ENCODE measurements at regions not wholly inside any gene's neighbourhood (a gene's known extent, or its start where the extent isn't known, plus 50 kb on each side); places are given as distances from the start of the nearest gene placed in this dataset.

- Histone ChIP-seq H3K36me3 (ENCODE audit: insufficient read depth, low read length) (no peaks in the 10 kb centered on the region), H3K4me3 (ENCODE audit: low read depth in 1 of 2, low read length in 2 of 2) (no peak overlapping the region), H2AFZ (ENCODE audit: low read depth, low read length) (no peak overlapping the region), H3K9ac (ENCODE audit: low read depth, low read length) (no peak overlapping the region), H4K20me1 (ENCODE audit: insufficient read depth, low read length) (no peaks in the 10 kb centered on the region), H3K27me3 (ENCODE audit: insufficient read depth, low read length, poor library complexity) (no peaks in the 10 kb centered on the region), H3K79me2 (ENCODE audit: insufficient read depth, low read length) (no peaks in the 10 kb centered on the region), H3K4me1 (ENCODE audit: insufficient read depth, low read length) (no peaks in the 10 kb centered on the region), H3K4me2 (ENCODE audit: insufficient read depth, low read length) (no peak overlapping the region), H3K27ac (ENCODE audit: low read length) (no peak overlapping the region), H3K9me3 (ENCODE audit: insufficient read depth, low read length, severe bottlenecking) (no peaks in the 10 kb centered on the region)
- TF ChIP-seq CTCF (IDR thresholded peaks at IDR 0.05; ENCODE audit: borderline replicate concordance, extremely low read depth, low read length, poor library complexity, severe bottlenecking): no peak
- TF ChIP-seq EZH2 (IDR thresholded peaks at IDR 0.05; ENCODE audit: borderline replicate concordance, low read depth, low read length, severe bottlenecking): no peak
- DNase-seq (no peak), ATAC-seq (ENCODE audit: insufficient read depth, low read depth) (no peak)
These were observed 182.0 kb upstream of the CHRM3 start for GRCh38 chr1:239204401-239204800.

- no peak for ATAC-seq (ENCODE audit: insufficient read depth, low read depth)
- H3K4me2 ChIP-seq (ENCODE audit: insufficient read depth, low read length): no peak overlapping the region
- no peaks in the 10 kb centered on the region for H3K36me3 ChIP-seq (ENCODE audit: insufficient read depth, low read length)
- no peak overlapping the region for H3K9ac ChIP-seq (ENCODE audit: low read depth, low read length)
- no peaks in the 10 kb centered on the region for H3K27me3 ChIP-seq (ENCODE audit: insufficient read depth, low read length, poor library complexity)
- H4K20me1 ChIP-seq (ENCODE audit: insufficient read depth, low read length): no peaks in the 10 kb centered on the region
- TF ChIP-seq EZH2 (IDR thresholded peaks at IDR 0.05; ENCODE audit: borderline replicate concordance, low read depth, low read length, severe bottlenecking) (no peak), CTCF (IDR thresholded peaks at IDR 0.05; ENCODE audit: borderline replicate concordance, extremely low read depth, low read length, poor library complexity, severe bottlenecking) (no peak)
- H3K9me3 ChIP-seq (ENCODE audit: insufficient read depth, low read length, severe bottlenecking): no peaks in the 10 kb centered on the region
- H3K27ac ChIP-seq (ENCODE audit: low read length): no peak overlapping the region
- no peak overlapping the region for H3K4me3 ChIP-seq (ENCODE audit: low read depth in 1 of 2, low read length in 2 of 2)
- no peak for DNase-seq
- H2AFZ ChIP-seq (ENCODE audit: low read depth, low read length): no peak overlapping the region
- no peaks in the 10 kb centered on the region for H3K79me2 ChIP-seq (ENCODE audit: insufficient read depth, low read length)
- no peaks in the 10 kb centered on the region for H3K4me1 ChIP-seq (ENCODE audit: insufficient read depth, low read length)
These were observed 188.5 kb upstream of the CHRM3 start for GRCh38 chr1:239197871-239198270.

- no peaks in the 10 kb centered on the region for H3K79me2 ChIP-seq (ENCODE audit: insufficient read depth, low read length)
- H3K36me3 ChIP-seq (ENCODE audit: insufficient read depth, low read length): no peaks in the 10 kb centered on the region
- no peaks in the 10 kb centered on the region for H3K9me3 ChIP-seq (ENCODE audit: insufficient read depth, low read length, severe bottlenecking)
- TF ChIP-seq CTCF (IDR thresholded peaks at IDR 0.05; ENCODE audit: borderline replicate concordance, extremely low read depth, low read length, poor library complexity, severe bottlenecking) (no peak), EZH2 (IDR thresholded peaks at IDR 0.05; ENCODE audit: borderline replicate concordance, low read depth, low read length, severe bottlenecking) (no peak)
- H2AFZ ChIP-seq (ENCODE audit: low read depth, low read length): no peak overlapping the region
- DNase-seq (no peak), ATAC-seq (ENCODE audit: insufficient read depth, low read depth) (no peak)
- H3K27ac ChIP-seq (ENCODE audit: low read length): no peak overlapping the region
- no peaks in the 10 kb centered on the region for H3K4me1 ChIP-seq (ENCODE audit: insufficient read depth, low read length)
- no peak overlapping the region for H3K4me3 ChIP-seq (ENCODE audit: low read depth in 1 of 2, low read length in 2 of 2)
- no peaks in the 10 kb centered on the region for H4K20me1 ChIP-seq (ENCODE audit: insufficient read depth, low read length)
- no peak overlapping the region for H3K9ac ChIP-seq (ENCODE audit: low read depth, low read length)
- no peak overlapping the region for H3K4me2 ChIP-seq (ENCODE audit: insufficient read depth, low read length)
- no peaks in the 10 kb centered on the region for H3K27me3 ChIP-seq (ENCODE audit: insufficient read depth, low read length, poor library complexity)
These were observed 196.3 kb upstream of the CHRM3 start for GRCh38 chr1:239189998-239190512.

GRCh38 chr1:239186487-239186886 lies 199.9 kb upstream of the CHRM3 start:
- ATAC-seq (ENCODE audit: insufficient read depth, low read depth) (no peak), DNase-seq (no peak)
- Histone ChIP-seq H3K27ac (ENCODE audit: low read length) (no peak overlapping the region), H3K4me3 (ENCODE audit: low read depth in 1 of 2, low read length in 2 of 2) (no peak overlapping the region), H2AFZ (ENCODE audit: low read depth, low read length) (no peak overlapping the region), H3K4me1 (ENCODE audit: insufficient read depth, low read length) (no peaks in the 10 kb centered on the region), H3K36me3 (ENCODE audit: insufficient read depth, low read length) (no peaks in the 10 kb centered on the region), H3K27me3 (ENCODE audit: insufficient read depth, low read length, poor library complexity) (no peaks in the 10 kb centered on the region), H3K9me3 (ENCODE audit: insufficient read depth, low read length, severe bottlenecking) (no peaks in the 10 kb centered on the region), H4K20me1 (ENCODE audit: insufficient read depth, low read length) (no peaks in the 10 kb centered on the region), H3K4me2 (ENCODE audit: insufficient read depth, low read length) (no peak overlapping the region), H3K9ac (ENCODE audit: low read depth, low read length) (no peak overlapping the region), H3K79me2 (ENCODE audit: insufficient read depth, low read length) (no peaks in the 10 kb centered on the region)
- TF ChIP-seq EZH2 (IDR thresholded peaks at IDR 0.05; ENCODE audit: borderline replicate concordance, low read depth, low read length, severe bottlenecking) (no peak), CTCF (IDR thresholded peaks at IDR 0.05; ENCODE audit: borderline replicate concordance, extremely low read depth, low read length, poor library complexity, severe bottlenecking) (no peak)

Measured in DND-41 (cell line).